Keratinocyte (primary cell): ENCODE measurements at regions not wholly inside any gene's neighbourhood (a gene's known extent, or its start where the extent isn't known, plus 50 kb on each side); places are given as distances from the start of the nearest gene placed in this dataset.

ENCODE experiments used
- DNase-seq: peaks from one replicate; pipeline ENCODE4 v3.0.0-alpha.2; 2011; ENCODE audit warnings: low read depth, missing footprints, low spot score
- FAIRE-seq: peaks from 2 replicates; lab custom pipeline; 2011; peaks lifted over from hg19 to GRCh38; lab: Jason Lieb, UNC
- H2AFZ ChIP-seq: 2 replicates; pipeline ENCODE4 v1.6.0; 2012; ENCODE audit warnings: low read length, control low read depth, inconsistent platforms; ENCODE audit not compliant: control insufficient read depth
- H3K27ac ChIP-seq: 2 replicates; pipeline ENCODE4 v1.5.1; 2011; ENCODE audit warnings: low read length; ENCODE audit not compliant: control insufficient read depth, insufficient read depth
- H3K27me3 ChIP-seq: 3 replicates; pipeline ENCODE4 v1.6.0; 2011; ENCODE audit warnings: low read length; ENCODE audit not compliant: control insufficient read depth, insufficient read depth; ENCODE audit errors: extremely low read depth
- H3K36me3 ChIP-seq, 2 experiments: 2 replicates in 1 of 2; 3 replicates in 1 of 2; pipeline ENCODE4 v1.5.1; 2011; ENCODE audit warnings: low read length in 2 of 2, mild to moderate bottlenecking in 1 of 2; ENCODE audit not compliant: control insufficient read depth in 2 of 2, insufficient read depth in 2 of 2; ENCODE audit errors: extremely low read depth in 1 of 2
- H3K4me1 ChIP-seq: 3 replicates; pipeline ENCODE4 v1.5.1; 2011; ENCODE audit warnings: low read length; ENCODE audit not compliant: control insufficient read depth, insufficient read depth; ENCODE audit errors: extremely low read depth
- H3K4me2 ChIP-seq: 3 replicates; pipeline ENCODE4 v1.6.0; 2011; ENCODE audit warnings: low read depth, low read length; ENCODE audit not compliant: control insufficient read depth, insufficient read depth; ENCODE audit errors: extremely low read depth
- H3K4me3 ChIP-seq, 3 experiments: fragments of 200-600 bp in 1 of 3; sonication (generic) in 1 of 3; 2 replicates in 2 of 3; 3 replicates in 1 of 3; pipeline ENCODE4 v1.5.1; 2011 to 2016; ENCODE audit warnings: low read length in 3 of 3, mild to moderate bottlenecking in 3 of 3, control low read depth in 2 of 3, inconsistent platforms in 1 of 3, low read depth in 1 of 3, mixed read lengths in 1 of 3, mixed run types in 1 of 3, moderate library complexity in 1 of 3; ENCODE audit not compliant: control insufficient read depth in 2 of 3, insufficient read depth in 2 of 3; ENCODE audit errors: extremely low read depth in 1 of 3
- H3K79me2 ChIP-seq: 2 replicates; pipeline ENCODE4 v1.6.0; 2012; ENCODE audit warnings: low read length; ENCODE audit not compliant: control insufficient read depth, insufficient read depth
- H3K9ac ChIP-seq: 3 replicates; pipeline ENCODE4 v1.6.0; 2011; ENCODE audit warnings: low read length; ENCODE audit not compliant: control insufficient read depth, insufficient read depth; ENCODE audit errors: extremely low read depth
- H3K9me1 ChIP-seq: 3 replicates; pipeline ENCODE4 v1.6.0; 2011; ENCODE audit warnings: low read length; ENCODE audit not compliant: control insufficient read depth, insufficient read depth; ENCODE audit errors: extremely low read depth
- H3K9me3 ChIP-seq: 2 replicates; pipeline ENCODE4 v1.5.1; 2012; ENCODE audit warnings: low read depth, low read length; ENCODE audit not compliant: control insufficient read depth
- H4K20me1 ChIP-seq: 3 replicates; pipeline ENCODE4 v1.6.0; 2011; ENCODE audit warnings: low read length; ENCODE audit not compliant: control insufficient read depth, insufficient read depth; ENCODE audit errors: extremely low read depth
- CTCF ChIP-seq, 3 experiments: IDR thresholded peaks in 1 of 3; conservative IDR thresholded peaks in 1 of 3; optimal IDR thresholded peaks in 1 of 3; 2 replicates in 2 of 3; 3 replicates in 1 of 3; pipeline versions ENCODE3 to v1.5.1; 2011; ENCODE audit warnings: low read length in 3 of 3, mild to moderate bottlenecking in 3 of 3, moderate library complexity in 2 of 3, control low read depth in 1 of 3, inconsistent platforms in 1 of 3; ENCODE audit not compliant: insufficient read depth in 2 of 3; ENCODE audit errors: extremely low read depth in 1 of 3
- EZH2 ChIP-seq: IDR thresholded peaks from one replicate; pipeline ENCODE4 v1.6.1; 2012; ENCODE audit warnings: inconsistent platforms, mild to moderate bottlenecking, low read length, moderate library complexity
- dilution Hi-C: fragments of 300-500 bp; cut with MboI; formaldehyde crosslinking; loops from one replicate; pipeline ENCODE4 v1.7.0; 2020; ENCODE audit warnings: low sequenced_read_pairs; ENCODE audit not compliant: extremely low pct_ligation_motif_present

DNA sequence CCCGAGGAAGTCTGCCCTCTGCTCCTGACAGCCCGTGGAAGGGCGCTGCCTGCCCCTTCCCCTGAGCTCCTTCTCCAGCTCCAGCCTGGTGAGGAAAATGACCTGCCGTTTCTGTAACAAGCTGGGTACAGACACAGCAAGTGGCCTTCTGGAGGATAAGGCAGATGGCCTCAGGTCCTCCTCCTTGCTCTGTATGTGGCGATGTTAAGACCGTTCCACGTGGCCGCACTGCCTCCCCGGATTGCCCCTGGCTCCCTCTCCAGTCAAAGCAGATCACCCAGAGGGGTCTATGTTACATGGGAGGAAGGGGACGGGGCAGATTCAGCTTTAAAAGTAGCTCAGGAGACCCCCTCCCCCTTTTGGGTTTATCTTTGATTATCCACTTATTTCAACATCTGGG is 80.3 kb upstream of the GATB start:
- Histone ChIP-seq H4K20me1 (no peaks in the 10 kb centered on the region), H3K4me2 (no peak overlapping the region), H3K36me3 (no peaks in the 10 kb centered on the region), H3K4me3 (no peak overlapping the region), H2AFZ (no peak overlapping the region), H3K79me2 (no peaks in the 10 kb centered on the region), H3K9me3 (no peaks in the 10 kb centered on the region), H3K9ac (no peak overlapping the region), H3K27ac (no peak overlapping the region), H3K9me1 (no peaks in the 10 kb centered on the region), H3K27me3 (peaks cover 7% of the 10 kb centered on the region), H3K4me1 (no peaks in the 10 kb centered on the region)
- TF ChIP-seq CTCF (optimal IDR thresholded peaks at IDR 0.05 in 1 of 3, IDR thresholded peaks at IDR 0.05 in 1 of 3, conservative IDR thresholded peaks at IDR 0.05 in 1 of 3; ENCODE audit: extremely low read depth in 1 of 3, insufficient read depth in 2 of 3, low read length in 3 of 3) (no peak), EZH2 (no peak)
- DNase-seq (no peak), FAIRE-seq (no peak)
- dilution Hi-C loops, result no loop called here

DNA sequence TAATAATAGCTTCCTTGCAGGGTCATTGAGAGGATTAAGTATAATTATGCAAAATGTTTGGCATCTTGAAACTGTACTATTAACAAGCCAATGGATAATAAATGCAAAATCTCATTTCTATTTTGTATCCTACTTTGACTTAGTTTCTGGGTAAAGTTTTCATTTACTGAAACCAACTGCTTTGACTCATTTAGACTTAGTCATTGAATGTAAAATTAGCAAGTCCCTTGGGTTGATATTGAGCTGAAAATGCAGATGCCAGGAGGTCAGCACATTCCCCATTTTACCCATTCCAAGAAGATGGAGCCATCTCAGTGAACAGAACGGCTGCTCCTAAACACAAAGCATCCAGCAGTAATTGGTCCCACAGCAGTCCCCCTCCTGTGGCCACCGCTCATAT is 74.7 kb upstream of the GATB start:
- no peak overlapping the region for H3K4me2 ChIP-seq
- no peaks in the 10 kb centered on the region for H3K9me1 ChIP-seq
- H3K9me3 ChIP-seq, result no peaks in the 10 kb centered on the region
- no peak for FAIRE-seq
- no peak for TF ChIP-seq EZH2
- TF ChIP-seq CTCF (optimal IDR thresholded peaks at IDR 0.05 in 1 of 3, IDR thresholded peaks at IDR 0.05 in 1 of 3, conservative IDR thresholded peaks at IDR 0.05 in 1 of 3; ENCODE audit: extremely low read depth in 1 of 3, insufficient read depth in 2 of 3, low read length in 3 of 3), result no peak
- DNase-seq, result no peak
- no peak overlapping the region for H2AFZ ChIP-seq
- dilution Hi-C loops, result no loop called here
- no peaks in the 10 kb centered on the region for H3K4me1 ChIP-seq
- no peaks in the 10 kb centered on the region for H3K36me3 ChIP-seq
- no peak overlapping the region for H3K4me3 ChIP-seq
- no peak overlapping the region for H3K27ac ChIP-seq
- H3K79me2 ChIP-seq, result no peaks in the 10 kb centered on the region
- H3K27me3 ChIP-seq, result no peaks in the 10 kb centered on the region
- no peaks in the 10 kb centered on the region for H4K20me1 ChIP-seq
- H3K9ac ChIP-seq, result no peak overlapping the region
